ENCODE measurements at regions not wholly inside any gene's neighbourhood (a gene's known extent, or its start where the extent isn't known, plus 50 kb on each side); places are given as distances from the start of the nearest gene placed in this dataset.
A peak's percentile ranks its signal among the peaks of the same experiment; 100 is the strongest.

DNA sequence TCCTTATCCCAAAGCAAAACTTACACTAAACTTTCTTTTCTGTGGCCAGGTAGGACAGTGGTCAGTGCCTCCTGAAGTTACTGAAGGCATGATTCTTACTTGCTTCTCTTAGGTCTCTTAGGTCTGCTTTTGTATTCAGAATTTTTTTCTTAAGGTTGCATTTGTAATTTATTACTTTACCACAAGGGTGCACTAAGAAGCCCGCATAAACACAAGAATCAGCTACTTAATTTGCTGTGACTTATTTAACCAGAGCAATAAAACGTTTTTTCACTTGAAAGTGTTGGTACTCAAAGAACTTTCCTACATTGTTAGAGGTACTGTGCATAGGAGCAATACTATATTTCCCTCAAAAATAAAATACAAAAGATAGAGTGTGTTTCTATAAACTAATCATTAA lies 75.4 kb upstream of the LAMA2 start:
- H3K36me3 ChIP-seq (ENCODE audit: low read depth, missing control alignments): no peaks in the 10 kb centered on the region
- no peaks in the 10 kb centered on the region for H3K9me3 ChIP-seq
- WGBS, 2 donors: 20 to 28% methylated on average over 2 of the region's 2 CpGs
- intact Hi-C loops (cut with DNase I; ENCODE audit: low total_unique reads): no loop called here
- H3K4me3 ChIP-seq: no peak overlapping the region
- no peak overlapping the region for H3K27ac ChIP-seq
- no peak for DNase-seq
- H3K4me1 ChIP-seq: no peaks in the 10 kb centered on the region
- TF ChIP-seq, protein P1, sequence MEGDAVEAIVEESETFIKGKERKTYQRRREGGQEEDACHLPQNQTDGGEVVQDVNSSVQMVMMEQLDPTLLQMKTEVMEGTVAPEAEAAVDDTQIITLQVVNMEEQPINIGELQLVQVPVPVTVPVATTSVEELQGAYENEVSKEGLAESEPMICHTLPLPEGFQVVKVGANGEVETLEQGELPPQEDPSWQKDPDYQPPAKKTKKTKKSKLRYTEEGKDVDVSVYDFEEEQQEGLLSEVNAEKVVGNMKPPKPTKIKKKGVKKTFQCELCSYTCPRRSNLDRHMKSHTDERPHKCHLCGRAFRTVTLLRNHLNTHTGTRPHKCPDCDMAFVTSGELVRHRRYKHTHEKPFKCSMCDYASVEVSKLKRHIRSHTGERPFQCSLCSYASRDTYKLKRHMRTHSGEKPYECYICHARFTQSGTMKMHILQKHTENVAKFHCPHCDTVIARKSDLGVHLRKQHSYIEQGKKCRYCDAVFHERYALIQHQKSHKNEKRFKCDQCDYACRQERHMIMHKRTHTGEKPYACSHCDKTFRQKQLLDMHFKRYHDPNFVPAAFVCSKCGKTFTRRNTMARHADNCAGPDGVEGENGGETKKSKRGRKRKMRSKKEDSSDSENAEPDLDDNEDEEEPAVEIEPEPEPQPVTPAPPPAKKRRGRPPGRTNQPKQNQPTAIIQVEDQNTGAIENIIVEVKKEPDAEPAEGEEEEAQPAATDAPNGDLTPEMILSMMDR (IDR thresholded peaks at IDR 0.05): peak in 2 of 3 experiments; percentile 39 to 42
- TF ChIP-seq POLR2A (IDR thresholded peaks at IDR 0.05): no peak
- H3K27me3 ChIP-seq: no peaks in the 10 kb centered on the region

DNA sequence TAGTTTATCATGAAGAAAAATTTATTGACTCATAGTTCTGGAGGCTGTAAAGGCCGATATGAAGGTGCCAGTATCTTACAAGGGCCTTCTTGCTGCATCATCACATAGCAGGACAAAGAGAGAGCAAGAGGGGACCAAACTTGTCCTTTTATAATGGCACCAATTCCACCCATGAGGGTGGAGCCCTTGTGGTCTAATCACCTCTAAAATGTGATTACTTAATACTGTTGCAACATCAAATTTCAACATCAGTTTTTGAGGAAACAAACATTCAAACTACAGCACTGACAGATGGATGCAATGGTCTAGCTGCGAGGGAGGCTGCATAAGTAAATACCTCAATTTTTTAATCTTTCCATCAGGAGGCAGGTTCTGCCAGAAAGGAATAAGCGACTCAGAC lies 76.7 kb upstream of the LAMA2 start:
- intact Hi-C loops (cut with DNase I; ENCODE audit: low total_unique reads): no loop called here
- no peaks in the 10 kb centered on the region for H3K27me3 ChIP-seq
- no peaks in the 10 kb centered on the region for H3K36me3 ChIP-seq (ENCODE audit: low read depth, missing control alignments)
- H3K27ac ChIP-seq: no peak overlapping the region
- no peak overlapping the region for H3K4me3 ChIP-seq
- TF ChIP-seq, protein P1 (IDR thresholded peaks at IDR 0.05): no peak
- TF ChIP-seq POLR2A (IDR thresholded peaks at IDR 0.05): no peak
- H3K4me1 ChIP-seq: no peaks in the 10 kb centered on the region
- WGBS, 2 donors: 66 to 85% methylated on average over 3 of the region's 3 CpGs
- no peaks in the 10 kb centered on the region for H3K9me3 ChIP-seq
- DNase-seq: no peak

DNA sequence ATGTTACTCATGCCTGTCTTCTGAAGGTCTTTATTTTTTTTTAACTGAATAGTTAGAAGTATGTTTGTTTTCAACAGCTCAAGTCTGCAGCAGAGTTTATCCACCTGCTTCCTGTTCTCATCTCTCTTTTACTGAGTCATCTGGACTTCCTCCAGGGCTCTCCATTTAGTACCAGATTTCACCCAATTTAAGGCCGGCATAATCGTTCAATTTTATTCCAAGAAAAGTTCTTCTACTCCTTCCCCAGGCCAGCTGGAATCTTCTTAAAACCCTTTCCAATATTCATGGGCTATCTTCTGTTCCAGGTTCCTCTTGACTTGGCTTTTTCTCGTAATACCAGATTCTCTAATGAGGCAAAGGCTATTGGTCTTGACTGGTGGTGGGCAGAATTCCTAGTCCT lies 79.0 kb upstream of the LAMA2 start:
- no peaks in the 10 kb centered on the region for H3K36me3 ChIP-seq (ENCODE audit: low read depth, missing control alignments)
- no peaks in the 10 kb centered on the region for H3K9me3 ChIP-seq
- no peak for TF ChIP-seq POLR2A (IDR thresholded peaks at IDR 0.05)
- TF ChIP-seq, protein P1 (IDR thresholded peaks at IDR 0.05): no peak
- H3K27ac ChIP-seq: no peak overlapping the region
- 46 to 71% methylated on average over 3 of the region's 3 CpGs for WGBS, 2 donors
- intact Hi-C loops (cut with DNase I; ENCODE audit: low total_unique reads): no loop called here
- no peak overlapping the region for H3K4me3 ChIP-seq
- no peak for DNase-seq
- H3K27me3 ChIP-seq: no peaks in the 10 kb centered on the region
- no peaks in the 10 kb centered on the region for H3K4me1 ChIP-seq

DNA sequence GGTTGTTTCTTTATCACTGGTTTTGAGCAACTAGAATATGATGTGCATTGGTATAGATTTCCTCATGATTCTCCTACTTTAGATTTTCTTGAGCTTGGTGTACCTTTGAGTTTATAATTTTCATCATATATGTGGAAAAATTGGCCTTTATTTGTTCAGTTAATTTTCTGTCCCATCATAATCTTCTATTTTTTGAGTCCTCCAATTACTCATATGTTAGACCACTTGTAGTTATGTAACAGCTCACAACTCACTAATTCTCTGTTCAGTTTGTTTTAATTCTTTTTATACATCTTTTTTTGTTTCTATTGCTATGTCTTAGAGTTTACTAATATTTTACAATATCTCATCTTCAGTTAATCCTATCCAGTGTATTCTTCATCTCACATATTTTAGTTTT lies 81.3 kb upstream of the LAMA2 start:
- H3K36me3 ChIP-seq (ENCODE audit: low read depth, missing control alignments): no peaks in the 10 kb centered on the region
- no peaks in the 10 kb centered on the region for H3K4me1 ChIP-seq
- H3K27me3 ChIP-seq: no peaks in the 10 kb centered on the region
- no peak for DNase-seq
- no peak overlapping the region for H3K4me3 ChIP-seq
- TF ChIP-seq POLR2A (IDR thresholded peaks at IDR 0.05): no peak
- TF ChIP-seq, protein P1 (IDR thresholded peaks at IDR 0.05): no peak
- intact Hi-C loops (cut with DNase I; ENCODE audit: low total_unique reads): no loop called here
- H3K9me3 ChIP-seq: no peaks in the 10 kb centered on the region
- H3K27ac ChIP-seq: no peak overlapping the region

DNA sequence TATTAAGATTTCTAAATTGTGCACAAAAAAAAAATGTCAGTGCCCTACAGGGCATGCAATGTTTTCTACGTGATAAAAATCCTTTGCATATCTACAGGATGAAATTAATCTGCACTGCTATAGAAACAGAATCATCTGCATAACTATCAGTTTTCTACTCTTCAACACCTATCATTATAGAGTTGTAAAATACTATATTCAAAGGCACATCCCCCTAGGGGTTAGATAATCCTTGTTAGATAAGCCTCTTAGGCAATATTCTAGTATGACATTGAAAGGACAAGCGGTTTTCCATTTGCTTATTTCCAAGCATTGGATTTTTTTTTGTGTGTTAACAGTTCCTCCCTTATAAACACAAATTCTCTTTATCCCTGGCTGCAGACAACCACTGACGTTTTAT lies 98.7 kb upstream of the LAMA2 start:
- Histone ChIP-seq H3K27me3 (no peaks in the 10 kb centered on the region), H3K36me3 (ENCODE audit: low read depth, missing control alignments) (no peaks in the 10 kb centered on the region), H3K4me3 (no peak overlapping the region), H3K9me3 (no peaks in the 10 kb centered on the region), H3K4me1 (no peaks in the 10 kb centered on the region), H3K27ac (no peak overlapping the region)
- 74 to 75% methylated on average over 3 of the region's 3 CpGs for WGBS, 2 donors
- TF ChIP-seq, protein P1 (IDR thresholded peaks at IDR 0.05): no peak
- no peak for TF ChIP-seq POLR2A (IDR thresholded peaks at IDR 0.05)
- intact Hi-C loops (cut with DNase I; ENCODE audit: low total_unique reads): no loop called here
- DNase-seq: no peak
